H1 (cell line): ENCODE measurements at regions not wholly inside any gene's neighbourhood (a gene's known extent, or its start where the extent isn't known, plus 50 kb on each side); places are given as distances from the start of the nearest gene placed in this dataset.

Experiments
- CTCF ChIA-PET: fragments of 300-600 bp; sonication (Branson Sonifier 250); formaldehyde crosslinking; loops from one replicate; lab custom pipeline; 2021; ENCODE audit not compliant: partially characterized antibody; lab: Charles Lee
- POLR2A ChIA-PET: fragments of 300-600 bp; sonication (Branson Sonifier 250); formaldehyde crosslinking; loops from one replicate; lab custom pipeline; 2021; ENCODE audit warnings: inconsistent platforms; ENCODE audit not compliant: partially characterized antibody; lab: Charles Lee
- DNase-seq, 2 experiments: peaks; one replicate each; pipeline versions ENCODE4 v3.0.0 to v3.0.0-alpha.2; 2010 to 2022; ENCODE audit warnings: low spot score in 2 of 2, low read depth in 1 of 2, mixed read lengths in 1 of 2
- FAIRE-seq: peaks from 2 replicates; lab custom pipeline; 2011; peaks lifted over from hg19 to GRCh38; lab: Jason Lieb, UNC
- H2AFZ ChIP-seq: 2 replicates; pipeline ENCODE4 v1.8.1; 2012; ENCODE audit warnings: low read length, inconsistent platforms
- H2AK5ac ChIP-seq: 2 replicates; pipeline ENCODE4 v1.6.1; 2013; ENCODE audit warnings: low read depth, low read length
- H2BK120ac ChIP-seq: replicated peaks from 2 replicates; pipeline ENCODE3; 2013; ENCODE audit warnings: low read depth, low read length, inconsistent platforms
- H2BK12ac ChIP-seq: 2 replicates; pipeline ENCODE4 v1.6.1; 2013; ENCODE audit warnings: low read depth, low read length
- H2BK15ac ChIP-seq: 2 replicates; pipeline ENCODE4 v1.6.1; 2013; ENCODE audit warnings: low read length
- H2BK20ac ChIP-seq: 2 replicates; pipeline ENCODE4 v1.6.1; 2013; ENCODE audit warnings: low read length
- H2BK5ac ChIP-seq: 2 replicates; pipeline ENCODE4 v1.6.1; 2013; ENCODE audit warnings: low read depth, low read length
- H3K14ac ChIP-seq: 2 replicates; pipeline ENCODE4 v1.6.1; 2013; ENCODE audit warnings: inconsistent platforms; ENCODE audit not compliant: insufficient read length
- H3K18ac ChIP-seq: 2 replicates; pipeline ENCODE4 v1.6.1; 2013; ENCODE audit warnings: low read length; ENCODE audit errors: extremely low read depth
- H3K23ac ChIP-seq: 2 replicates; pipeline ENCODE4 v1.6.1; 2013; ENCODE audit warnings: inconsistent platforms; ENCODE audit not compliant: insufficient read length
- H3K23me2 ChIP-seq: 2 replicates; pipeline ENCODE4 v1.6.1; 2013; ENCODE audit warnings: low read depth, low read length
- H3K27ac ChIP-seq: 2 replicates; pipeline ENCODE4 v1.6.1; 2011; ENCODE audit warnings: low read depth, low read length, inconsistent platforms
- H3K27me3 ChIP-seq, 4 experiments: replicated peaks in 1 of 4; 1 replicate in 1 of 4; 2 replicates in 3 of 4; pipeline versions ENCODE4 v1.6.1 to v1.8.1; 2011 to 2013; ENCODE audit warnings: low read length in 3 of 4, mild to moderate bottlenecking in 3 of 4, inconsistent platforms in 2 of 4, mixed read lengths in 2 of 4, moderate library complexity in 1 of 4; ENCODE audit not compliant: control insufficient read depth in 3 of 4, insufficient read depth in 3 of 4; ENCODE audit errors: extremely low read depth in 1 of 4
- H3K36me3 ChIP-seq, 4 experiments: 2 replicates each; pipeline versions ENCODE4 v1.6.1 to v1.8.1; 2011 to 2013; ENCODE audit warnings: mild to moderate bottlenecking in 4 of 4, low read length in 3 of 4, moderate library complexity in 2 of 4, control low read depth in 1 of 4, inconsistent platforms in 1 of 4; ENCODE audit not compliant: insufficient read depth in 4 of 4, control insufficient read depth in 2 of 4
- H3K4ac ChIP-seq: replicated peaks from 2 replicates; pipeline ENCODE3; 2013; ENCODE audit warnings: low read length, low read depth, mixed read lengths, inconsistent platforms; ENCODE audit not compliant: insufficient read length
- H3K4me1 ChIP-seq, 4 experiments: replicated peaks in 1 of 4; 1 replicate in 1 of 4; 2 replicates in 3 of 4; pipeline versions ENCODE4 v1.6.1 to v1.8.1; 2011 to 2013; ENCODE audit warnings: low read length in 3 of 4, inconsistent platforms in 2 of 4, mixed read lengths in 1 of 4; ENCODE audit not compliant: insufficient read depth in 4 of 4, control insufficient read depth in 3 of 4
- H3K4me2 ChIP-seq, 2 experiments: 2 replicates each; pipeline versions ENCODE4 v1.6.1 to v1.8.1; 2011 to 2013; ENCODE audit warnings: low read depth in 2 of 2, low read length in 2 of 2, control low read depth in 1 of 2, inconsistent platforms in 1 of 2, mild to moderate bottlenecking in 1 of 2; ENCODE audit not compliant: insufficient read depth in 1 of 2
- H3K4me3 ChIP-seq, 4 experiments: fragments of 200-600, 300-600 bp in 1 of 4; sonication (generic), shearing (Covaris generic), sonication (Bioruptor Twin) in 1 of 4; 2 replicates each; pipeline versions ENCODE4 v1.5.1 to v1.8.1; 2011 to 2016; ENCODE audit warnings: low read length in 4 of 4, low read depth in 3 of 4, control low read depth in 2 of 4, inconsistent platforms in 2 of 4, mild to moderate bottlenecking in 2 of 4, mixed read lengths in 1 of 4, moderate library complexity in 1 of 4; ENCODE audit not compliant: insufficient read depth in 2 of 4; ENCODE audit errors: extremely low read depth in 1 of 4
- H3K56ac ChIP-seq: replicated peaks from 2 replicates; pipeline ENCODE3; 2013; ENCODE audit warnings: low read depth, mild to moderate bottlenecking, mixed read lengths, low read length, inconsistent platforms; ENCODE audit not compliant: insufficient read length
- H3K79me1 ChIP-seq: 2 replicates; pipeline ENCODE4 v1.6.1; 2013; ENCODE audit warnings: low read depth, low read length, control low read depth
- H3K79me2 ChIP-seq, 2 experiments: 2 replicates each; pipeline versions ENCODE4 v1.6.1 to v1.8.1; 2012 to 2013; ENCODE audit warnings: low read length in 2 of 2, mild to moderate bottlenecking in 2 of 2, inconsistent platforms in 1 of 2; ENCODE audit not compliant: insufficient read depth in 2 of 2, control insufficient read depth in 1 of 2
- H3K9ac ChIP-seq, 4 experiments: replicated peaks in 1 of 4; 1 replicate in 1 of 4; 2 replicates in 3 of 4; pipeline versions ENCODE4 v1.6.1 to v1.8.1; 2011 to 2013; ENCODE audit warnings: low read depth in 3 of 4, low read length in 3 of 4, control low read depth in 2 of 4, mild to moderate bottlenecking in 2 of 4, moderate library complexity in 2 of 4, inconsistent platforms in 1 of 4; ENCODE audit errors: extremely low read depth in 1 of 4
- H3K9me3 ChIP-seq, 2 experiments: 2 replicates each; pipeline versions ENCODE4 v1.6.1 to v1.8.1; 2012 to 2013; ENCODE audit warnings: mild to moderate bottlenecking in 2 of 2, moderate library complexity in 2 of 2, control low read depth in 1 of 2, inconsistent platforms in 1 of 2, low read depth in 1 of 2, low read length in 1 of 2, mixed read lengths in 1 of 2; ENCODE audit not compliant: insufficient read depth in 2 of 2
- H4K20me1 ChIP-seq, 2 experiments: replicated peaks in 1 of 2; 2 replicates each; pipeline versions ENCODE3 to v1.8.1; 2011 to 2013; ENCODE audit warnings: inconsistent platforms in 2 of 2, low read length in 2 of 2, mild to moderate bottlenecking in 1 of 2; ENCODE audit not compliant: insufficient read depth in 2 of 2, control insufficient read depth in 1 of 2
- H4K5ac ChIP-seq: 2 replicates; pipeline ENCODE4 v1.6.1; 2013; ENCODE audit warnings: low read length, low read depth, mixed read lengths, inconsistent platforms; ENCODE audit not compliant: insufficient read length
- H4K8ac ChIP-seq: 2 replicates; pipeline ENCODE4 v1.8.0; 2013; ENCODE audit warnings: mild to moderate bottlenecking, moderate library complexity, low read length, inconsistent platforms; ENCODE audit not compliant: insufficient read depth; ENCODE audit errors: extremely low read depth
- H4K91ac ChIP-seq: replicated peaks from 2 replicates; pipeline ENCODE3; 2013; ENCODE audit warnings: low read length, mixed read lengths, inconsistent platforms; ENCODE audit not compliant: insufficient read length
- BRCA1 ChIP-seq: IDR thresholded peaks from 2 replicates; pipeline ENCODE4 v1.6.1; 2012; ENCODE audit warnings: low read depth, low read length, improper control_type of control experiment
- CREB1 ChIP-seq: IDR thresholded peaks from 2 replicates; pipeline ENCODE4 v1.6.1; 2012; ENCODE audit warnings: inconsistent platforms
- E2F6 ChIP-seq: IDR thresholded peaks from 2 replicates; pipeline ENCODE4 v1.6.1; 2012; ENCODE audit warnings: inconsistent platforms
- GABPA ChIP-seq: IDR thresholded peaks from 2 replicates; pipeline ENCODE4 v1.6.1; 2011; ENCODE audit warnings: mild to moderate bottlenecking, low read length, moderate library complexity, borderline replicate concordance; ENCODE audit not compliant: insufficient read depth
- GTF2F1 ChIP-seq: IDR thresholded peaks from 2 replicates; pipeline ENCODE4 v1.6.1; 2012; ENCODE audit warnings: low read depth, low read length, improper control_type of control experiment, borderline replicate concordance
- HDAC2 ChIP-seq, 2 experiments: fragments of 300-600 bp in 1 of 2; sonication (generic) in 1 of 2; IDR thresholded peaks; 2 replicates each; pipeline ENCODE4 v1.6.1; 2011 to 2012; ENCODE audit warnings: low read depth in 2 of 2, low read length in 2 of 2, mild to moderate bottlenecking in 2 of 2, moderate library complexity in 2 of 2, borderline replicate concordance in 1 of 2, inconsistent platforms in 1 of 2
- NANOG ChIP-seq: IDR thresholded peaks from 2 replicates; pipeline ENCODE4 v1.6.1; 2011; ENCODE audit warnings: low read length, low read depth, mild to moderate bottlenecking, inconsistent platforms; ENCODE audit not compliant: insufficient read depth, poor library complexity, severe bottlenecking
- PHF8 ChIP-seq: fragments of 200-600 bp; sonication (generic); conservative IDR thresholded peaks from 2 replicates; pipeline ENCODE4 v1.7.1; 2012; ENCODE audit warnings: low read depth, mild to moderate bottlenecking, inconsistent platforms, low read length, moderate library complexity
- POLR2A ChIP-seq, 2 experiments: IDR thresholded peaks; 1 replicate in 1 of 2; 2 replicates in 1 of 2; pipeline ENCODE4 v1.6.1; 2011; ENCODE audit warnings: low read depth in 2 of 2, low read length in 2 of 2, mild to moderate bottlenecking in 2 of 2; ENCODE audit errors: control extremely low read depth in 1 of 2
- SAP30 ChIP-seq: fragments of 300-600 bp; sonication (generic); IDR thresholded peaks from 2 replicates; pipeline ENCODE4 v1.7.1; 2012; ENCODE audit warnings: low read length, moderate library complexity, mild to moderate bottlenecking, inconsistent platforms; ENCODE audit not compliant: insufficient read depth, insufficient replicate concordance
- SUZ12 ChIP-seq: fragments of 200-600 bp; sonication (generic); IDR thresholded peaks from 2 replicates; pipeline ENCODE4 v1.6.1; 2012; ENCODE audit warnings: mild to moderate bottlenecking, inconsistent platforms, low read length, moderate library complexity, mixed read lengths
- TAF1 ChIP-seq: IDR thresholded peaks from 2 replicates; pipeline ENCODE4 v1.6.1; 2011; ENCODE audit warnings: mild to moderate bottlenecking, low read depth, low read length
- TEAD4 ChIP-seq: IDR thresholded peaks from 2 replicates; pipeline ENCODE4 v1.6.1; 2012; ENCODE audit warnings: low read depth, low read length, inconsistent platforms, mixed read lengths
- WGBS, 2 experiments: shearing (Covaris generic) in 1 of 2; methylation state at CpG; one replicate each; pipeline versions ENCODE4 v1.1.6 to v1.1.7; 2013 to 2015; ENCODE audit warnings: low lambda C conversion rate in 2 of 2, mixed read lengths in 2 of 2, inconsistent platforms in 1 of 2, low coverage in 1 of 2, missing lambda C conversion rate in 1 of 2; ENCODE audit not compliant: insufficient replicate concordance in 2 of 2, insufficient coverage in 1 of 2, insufficient read length in 1 of 2; ENCODE audit errors: extremely low coverage in 1 of 2, missing lambda C conversion rate in 1 of 2; 5-methylcytosine and 5-hydroxymethylcytosine counted together

- Histone ChIP-seq H3K9me3 (peaks cover 0 to 5% of the 10 kb centered on the region in 2 experiments; a peak in 1 of 4 replicates), H3K23me2 (no peaks in the 10 kb centered on the region), H3K9ac (no peak overlapping the region), H2BK120ac (no peak overlapping the region), H3K79me2 (no peaks in the 10 kb centered on the region), H3K23ac (no peak overlapping the region), H4K91ac (no peak overlapping the region), H2AK5ac (no peak overlapping the region), H3K79me1 (no peaks in the 10 kb centered on the region), H3K27ac (no peak overlapping the region), H4K20me1 (no peaks in the 10 kb centered on the region), H3K36me3 (no peaks in the 10 kb centered on the region), H3K4ac (no peak overlapping the region), H3K18ac (no peak overlapping the region), H3K4me2 (no peak overlapping the region), H2BK20ac (no peak overlapping the region), H2BK15ac (no peak overlapping the region), H4K8ac (no peak overlapping the region), H2BK5ac (no peak overlapping the region), H3K14ac (no peak overlapping the region), H3K27me3 (no peaks in the 10 kb centered on the region), H4K5ac (no peak overlapping the region), H3K4me1 (peaks cover 0 to 2% (median 0%) of the 10 kb centered on the region in 4 experiments; a peak in 2 of 7 replicates), H2AFZ (no peak overlapping the region), H2BK12ac (no peak overlapping the region), H3K56ac (no peak overlapping the region), H3K4me3 (no peak overlapping the region)
- 88% methylated on average over 6 of the region's 8 CpGs; no CpG with 5 or more reads in 1 of the 2 experiments for WGBS, 2 experiments
- CTCF ChIA-PET: interaction anchor here (0.6 to 16.4 kb wide), 3 partner anchors 17 to 352 kb away, joined by 3 to 163 read pairs (median 5); no protein-coding TSS in a partner anchor
- FAIRE-seq: no peak
- POLR2A ChIA-PET: no interaction called here
- TF ChIP-seq CREB1 (no peak), E2F6 (no peak), TEAD4 (no peak), GTF2F1 (no peak), PHF8 (no peak), SUZ12 (no peak), BRCA1 (no peak), HDAC2 (IDR thresholded peaks at IDR 0.05; ENCODE audit: borderline replicate concordance in 1 of 2, low read depth in 2 of 2, low read length in 2 of 2) (no peak), NANOG (no peak), SAP30 (no peak), TAF1 (no peak), GABPA (no peak), POLR2A (IDR thresholded peaks at IDR 0.05; ENCODE audit: control extremely low read depth in 1 of 2, low read depth in 2 of 2, low read length in 2 of 2) (no peak)
- no peak for DNase-seq
Observed at GRCh38 chr1:29684141-29684540, 447.8 kb downstream of the PTPRU start.
